ENCODE measurements at regions not wholly inside any gene's neighbourhood (a gene's known extent, or its start where the extent isn't known, plus 50 kb on each side); places are given as distances from the start of the nearest gene placed in this dataset.
"Not testable (repeated sequence)": the region's sequence is repeated elsewhere in the genome, so short reads cannot be mapped to it uniquely, and the experiment has no call there.

- DNase-seq (ENCODE audit: low read depth), result no peak
- no peak overlapping the region for H3K4me3 ChIP-seq (ENCODE audit: low read length)
- TF ChIP-seq CTCF (IDR thresholded peaks at IDR 0.05; ENCODE audit: insufficient read depth, low read depth, low read length, missing control alignments), result no peak
These were observed 76.1 kb upstream of the PCDH8 start for GRCh38 chr13:52924289-52925148.

- DNase-seq (ENCODE audit: low read depth), result no peak
- no peak overlapping the region for H3K4me3 ChIP-seq (ENCODE audit: low read length)
- no peak for TF ChIP-seq CTCF (IDR thresholded peaks at IDR 0.05; ENCODE audit: insufficient read depth, low read depth, low read length, missing control alignments)
These were observed 74.5 kb upstream of the PCDH8 start for GRCh38 chr13:52922961-52923360.

GRCh38 chr13:52921194-52921593 lies 72.8 kb upstream of the PCDH8 start:
- DNase-seq (ENCODE audit: low read depth), result no peak
- H3K4me3 ChIP-seq (ENCODE audit: low read length), result no peak overlapping the region
- TF ChIP-seq CTCF (IDR thresholded peaks at IDR 0.05; ENCODE audit: insufficient read depth, low read depth, low read length, missing control alignments), result no peak

- TF ChIP-seq CTCF (IDR thresholded peaks at IDR 0.05; ENCODE audit: insufficient read depth, low read depth, low read length, missing control alignments), result no peak
- DNase-seq (ENCODE audit: low read depth), result no peak
- H3K4me3 ChIP-seq (ENCODE audit: low read length), result no peak overlapping the region
These were observed 68.1 kb upstream of the PCDH8 start for GRCh38 chr13:52916486-52916990.

- H3K4me3 ChIP-seq (ENCODE audit: low read length), result no peak overlapping the region
- DNase-seq (ENCODE audit: low read depth), result no peak
- TF ChIP-seq CTCF (IDR thresholded peaks at IDR 0.05; ENCODE audit: insufficient read depth, low read depth, low read length, missing control alignments), result no peak
These were observed 62.9 kb upstream of the PCDH8 start for GRCh38 chr13:52911340-52911739.

- H3K4me3 ChIP-seq (ENCODE audit: low read length); DNase-seq (ENCODE audit: low read depth): not testable (repeated sequence)
These were observed 61.9 kb upstream of the PCDH8 start for GRCh38 chr13:52910318-52910717.

- H3K4me3 ChIP-seq (ENCODE audit: low read length), result no peak overlapping the region
- DNase-seq (ENCODE audit: low read depth), result no peak
- no peak for TF ChIP-seq CTCF (IDR thresholded peaks at IDR 0.05; ENCODE audit: insufficient read depth, low read depth, low read length, missing control alignments)
These were observed 57.9 kb upstream of the PCDH8 start for GRCh38 chr13:52906122-52906903.
